ENCODE measurements at regions not wholly inside any gene's neighbourhood (a gene's known extent, or its start where the extent isn't known, plus 50 kb on each side); places are given as distances from the start of the nearest gene placed in this dataset.

DNA sequence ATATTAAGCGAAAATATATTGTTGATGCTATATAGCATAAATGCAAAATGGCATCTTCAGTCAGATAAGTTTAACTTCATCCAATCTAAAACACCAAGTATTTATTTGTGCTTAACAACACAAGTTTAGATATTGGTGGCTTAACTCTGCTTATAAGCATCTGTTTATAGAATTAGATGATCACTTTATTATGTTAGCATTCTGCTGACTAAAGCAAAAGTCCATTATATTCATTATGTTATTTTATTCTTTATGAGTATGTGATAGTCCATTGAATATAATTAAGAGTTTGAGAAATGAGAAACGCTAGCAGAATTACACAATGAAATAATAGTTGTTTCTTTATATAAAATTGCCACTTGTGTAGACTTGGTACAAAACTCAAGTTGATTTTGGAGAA is 401.2 kb upstream of the CDH7 start:
- Histone ChIP-seq H3K9me3 (replicated peaks) (no peaks in the 10 kb centered on the region), H3K27me3 (ENCODE audit: low read depth) (no peaks in the 10 kb centered on the region), H3K4me3 (no peak overlapping the region), H3K36me3 (no peaks in the 10 kb centered on the region), H3K4me1 (no peaks in the 10 kb centered on the region), H3K27ac (replicated peaks) (no peak overlapping the region)
- no peak for DNase-seq
- intact Hi-C loops (cut with micrococcal nuclease) = no loop called here
- TF ChIP-seq, protein P1, sequence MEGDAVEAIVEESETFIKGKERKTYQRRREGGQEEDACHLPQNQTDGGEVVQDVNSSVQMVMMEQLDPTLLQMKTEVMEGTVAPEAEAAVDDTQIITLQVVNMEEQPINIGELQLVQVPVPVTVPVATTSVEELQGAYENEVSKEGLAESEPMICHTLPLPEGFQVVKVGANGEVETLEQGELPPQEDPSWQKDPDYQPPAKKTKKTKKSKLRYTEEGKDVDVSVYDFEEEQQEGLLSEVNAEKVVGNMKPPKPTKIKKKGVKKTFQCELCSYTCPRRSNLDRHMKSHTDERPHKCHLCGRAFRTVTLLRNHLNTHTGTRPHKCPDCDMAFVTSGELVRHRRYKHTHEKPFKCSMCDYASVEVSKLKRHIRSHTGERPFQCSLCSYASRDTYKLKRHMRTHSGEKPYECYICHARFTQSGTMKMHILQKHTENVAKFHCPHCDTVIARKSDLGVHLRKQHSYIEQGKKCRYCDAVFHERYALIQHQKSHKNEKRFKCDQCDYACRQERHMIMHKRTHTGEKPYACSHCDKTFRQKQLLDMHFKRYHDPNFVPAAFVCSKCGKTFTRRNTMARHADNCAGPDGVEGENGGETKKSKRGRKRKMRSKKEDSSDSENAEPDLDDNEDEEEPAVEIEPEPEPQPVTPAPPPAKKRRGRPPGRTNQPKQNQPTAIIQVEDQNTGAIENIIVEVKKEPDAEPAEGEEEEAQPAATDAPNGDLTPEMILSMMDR (IDR thresholded peaks at IDR 0.05; ENCODE audit: borderline replicate concordance) = no peak

DNA sequence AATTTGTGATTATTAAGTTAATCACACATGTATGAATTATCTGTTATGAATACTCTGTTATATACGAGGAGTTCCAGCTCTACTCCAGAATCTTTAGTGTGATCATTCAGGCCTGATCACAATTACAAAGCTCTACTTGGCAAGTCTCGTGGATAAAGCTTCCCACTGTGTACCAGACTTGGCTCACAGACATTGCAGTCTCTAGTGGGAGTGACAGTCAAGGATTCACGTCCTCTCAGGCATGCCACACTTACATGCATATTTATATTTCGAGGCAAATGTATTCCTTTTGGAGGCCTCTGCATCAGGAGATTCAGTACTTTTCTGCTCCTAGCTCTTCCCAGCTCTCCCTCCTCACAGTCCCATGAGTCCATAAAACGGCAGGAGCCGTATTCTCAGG is 403.4 kb upstream of the CDH7 start:
- H3K9me3 ChIP-seq (replicated peaks) = peaks cover 13% of the 10 kb centered on the region

DNA sequence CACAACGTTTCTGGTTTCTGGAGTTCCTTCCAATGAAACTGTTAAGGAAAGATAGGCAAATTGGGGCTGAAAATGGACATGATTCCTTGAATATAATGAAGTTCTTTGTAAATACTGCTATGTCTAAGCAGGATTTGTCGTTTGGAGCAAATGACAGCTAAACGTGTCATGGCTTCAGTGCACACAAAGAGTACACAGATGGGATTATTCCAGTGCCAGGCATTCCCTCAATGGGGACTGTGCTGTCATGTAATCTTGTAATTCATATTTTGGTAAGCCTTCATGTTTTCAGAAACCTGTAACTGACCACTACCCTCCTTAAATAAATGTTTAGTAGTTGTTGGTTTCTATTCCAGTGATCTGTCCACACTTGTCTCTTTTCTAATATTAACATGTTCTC is 404.7 kb upstream of the CDH7 start:
- no peak for DNase-seq
- no peaks in the 10 kb centered on the region for H3K4me1 ChIP-seq
- intact Hi-C loops (cut with micrococcal nuclease) = no loop called here

More for the DNA sequence above, 403.4 kb upstream of the CDH7 start:
- no peaks in the 10 kb centered on the region for H3K36me3 ChIP-seq
- H3K4me3 ChIP-seq = no peak overlapping the region
- intact Hi-C loops (cut with micrococcal nuclease) = no loop called here
- no peak overlapping the region for H3K27ac ChIP-seq (replicated peaks)
- no peaks in the 10 kb centered on the region for H3K4me1 ChIP-seq
- no peak for DNase-seq
- TF ChIP-seq, protein P1 (IDR thresholded peaks at IDR 0.05; ENCODE audit: borderline replicate concordance) = no peak
- no peaks in the 10 kb centered on the region for H3K27me3 ChIP-seq (ENCODE audit: low read depth)

DNA sequence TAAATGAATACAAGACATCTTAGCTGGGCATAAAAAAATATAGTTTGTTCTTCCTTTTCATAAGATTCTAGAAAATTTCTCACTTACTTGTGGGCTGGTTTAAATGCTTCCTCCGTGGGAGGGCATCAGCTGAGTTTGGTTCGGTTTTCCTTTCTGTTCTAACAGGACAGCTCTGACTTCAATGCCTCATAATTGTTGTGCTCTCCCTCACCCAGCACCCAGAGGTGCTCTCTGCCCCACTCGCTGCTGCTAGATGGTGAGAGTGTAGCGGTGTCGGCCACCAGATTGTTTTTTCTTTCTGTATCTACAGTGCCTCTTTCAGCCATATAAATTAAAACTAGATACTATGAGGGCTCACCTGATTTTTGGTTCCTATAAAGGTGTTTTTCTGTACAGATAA is 407.2 kb upstream of the CDH7 start:
- Histone ChIP-seq H3K36me3 (no peaks in the 10 kb centered on the region), H3K27ac (replicated peaks) (no peak overlapping the region), H3K4me1 (no peaks in the 10 kb centered on the region), H3K4me3 (no peak overlapping the region), H3K9me3 (replicated peaks) (peaks cover 13% of the 10 kb centered on the region), H3K27me3 (ENCODE audit: low read depth) (no peaks in the 10 kb centered on the region)
- intact Hi-C loops (cut with micrococcal nuclease) = no loop called here
- TF ChIP-seq, protein P1 (IDR thresholded peaks at IDR 0.05; ENCODE audit: borderline replicate concordance) = no peak
- DNase-seq = no peak

More for the DNA sequence above, 404.7 kb upstream of the CDH7 start:
- Histone ChIP-seq H3K27me3 (ENCODE audit: low read depth) (no peaks in the 10 kb centered on the region), H3K9me3 (replicated peaks) (peaks cover 13% of the 10 kb centered on the region), H3K36me3 (no peaks in the 10 kb centered on the region), H3K27ac (replicated peaks) (no peak overlapping the region), H3K4me3 (no peak overlapping the region)
- TF ChIP-seq, protein P1 (IDR thresholded peaks at IDR 0.05; ENCODE audit: borderline replicate concordance) = no peak

DNA sequence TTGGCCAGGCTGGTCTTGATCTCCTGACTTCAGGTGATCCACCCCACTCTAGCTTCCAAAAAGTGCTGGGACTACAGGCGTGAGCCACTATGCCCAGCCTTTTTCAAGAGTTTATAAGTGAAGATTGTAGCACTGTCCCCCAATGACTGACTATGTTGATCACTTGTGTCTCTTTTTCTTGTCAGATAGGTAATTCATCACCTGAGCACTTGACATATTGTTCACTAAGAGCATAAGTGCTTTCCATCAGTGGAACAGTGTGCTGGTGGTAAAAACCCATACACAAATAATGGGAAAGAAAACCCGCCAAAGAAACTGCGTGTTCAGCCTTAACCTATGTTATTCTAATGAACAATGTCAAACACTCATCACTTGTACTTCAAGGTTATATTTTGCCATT is 414.4 kb upstream of the CDH7 start:
- Histone ChIP-seq H3K9me3 (replicated peaks) (no peaks in the 10 kb centered on the region), H3K4me3 (no peak overlapping the region), H3K27me3 (ENCODE audit: low read depth) (no peaks in the 10 kb centered on the region), H3K4me1 (no peaks in the 10 kb centered on the region), H3K36me3 (no peaks in the 10 kb centered on the region), H3K27ac (replicated peaks) (no peak overlapping the region)
- no peak for DNase-seq
- intact Hi-C loops (cut with micrococcal nuclease) = no loop called here
- TF ChIP-seq, protein P1 (IDR thresholded peaks at IDR 0.05; ENCODE audit: borderline replicate concordance) = no peak

DNA sequence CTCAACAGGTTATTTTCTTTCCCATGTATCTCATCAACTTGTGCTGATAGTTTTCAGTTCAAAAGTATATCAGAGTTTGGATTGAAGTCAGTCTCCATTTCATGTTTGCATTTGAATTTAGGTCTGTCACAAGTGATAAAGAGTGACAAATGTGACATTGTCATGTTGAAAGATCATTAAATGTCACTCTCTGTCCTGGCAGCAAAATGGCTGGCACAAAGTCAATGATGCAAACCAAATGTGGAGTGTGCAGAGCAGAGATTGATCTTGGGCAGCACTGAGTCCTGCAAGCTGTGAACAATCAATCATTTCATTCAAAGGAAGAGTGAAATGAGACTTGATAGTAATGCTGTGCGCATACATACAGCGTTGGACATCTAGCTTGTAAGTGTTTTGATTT is 421.8 kb upstream of the CDH7 start:
- intact Hi-C loops (cut with micrococcal nuclease) = no loop called here
- Histone ChIP-seq H3K27ac (replicated peaks) (no peak overlapping the region), H3K36me3 (no peaks in the 10 kb centered on the region), H3K9me3 (replicated peaks) (no peaks in the 10 kb centered on the region), H3K4me3 (no peak overlapping the region), H3K4me1 (no peaks in the 10 kb centered on the region), H3K27me3 (ENCODE audit: low read depth) (no peaks in the 10 kb centered on the region)
- no peak for DNase-seq
- TF ChIP-seq, protein P1 (IDR thresholded peaks at IDR 0.05; ENCODE audit: borderline replicate concordance) = no peak
